Neuronal stem cell (in vitro differentiated cells): ENCODE measurements at regions not wholly inside any gene's neighbourhood (a gene's known extent, or its start where the extent isn't known, plus 50 kb on each side); places are given as distances from the start of the nearest gene placed in this dataset.

Source experiments
- DNase-seq: peaks from one replicate; pipeline ENCODE4 v3.0.0-alpha.2; 2013; ENCODE audit warnings: low spot score
- H2AFZ ChIP-seq: one replicate; pipeline ENCODE4 v1.6.1; 2013; ENCODE audit warnings: mild to moderate bottlenecking, low read length, inconsistent platforms
- H2AK5ac ChIP-seq: 2 replicates; pipeline ENCODE4 v1.6.1; 2013; ENCODE audit warnings: low read depth, mild to moderate bottlenecking, inconsistent platforms, low read length, moderate library complexity, mixed read lengths
- H2BK120ac ChIP-seq: 2 replicates; pipeline ENCODE4 v1.6.1; 2013; ENCODE audit warnings: low read depth, mild to moderate bottlenecking, inconsistent platforms, low read length, moderate library complexity, mixed read lengths
- H2BK12ac ChIP-seq: one replicate; pipeline ENCODE4 v1.6.1; 2013; ENCODE audit warnings: low read length, inconsistent platforms
- H2BK15ac ChIP-seq: 2 replicates; pipeline ENCODE4 v1.6.1; 2013; ENCODE audit warnings: mild to moderate bottlenecking, low read length, inconsistent platforms, mixed read lengths
- H2BK5ac ChIP-seq: one replicate; pipeline ENCODE4 v1.6.1; 2013; ENCODE audit warnings: inconsistent platforms, mild to moderate bottlenecking, low read length, moderate library complexity
- H3K14ac ChIP-seq: one replicate; pipeline ENCODE4 v1.6.1; 2013; ENCODE audit warnings: low read length, inconsistent platforms
- H3K18ac ChIP-seq: 2 replicates; pipeline ENCODE4 v1.6.1; 2013; ENCODE audit warnings: low read length, inconsistent platforms
- H3K23ac ChIP-seq: 2 replicates; pipeline ENCODE4 v1.6.1; 2013; ENCODE audit warnings: low read depth, mild to moderate bottlenecking, mixed read lengths, low read length, inconsistent platforms; ENCODE audit not compliant: poor library complexity
- H3K27ac ChIP-seq: replicated peaks from 3 replicates; pipeline ENCODE4 v1.5.1; 2013; ENCODE audit warnings: low read length, inconsistent platforms
- H3K27me3 ChIP-seq, 3 experiments: 2 replicates each; pipeline ENCODE4 v1.6.1; 2013; ENCODE audit warnings: low read length in 3 of 3, mild to moderate bottlenecking in 2 of 3, inconsistent platforms in 1 of 3, low read depth in 1 of 3, mixed read lengths in 1 of 3, moderate library complexity in 1 of 3; ENCODE audit not compliant: control insufficient read depth in 3 of 3, insufficient read depth in 3 of 3
- H3K36me3 ChIP-seq, 2 donors: replicated peaks in 1 of 2; 2 replicates each; pipeline ENCODE4 v1.6.1; 2013; ENCODE audit warnings: low read length in 2 of 2; ENCODE audit not compliant: control insufficient read depth in 2 of 2, insufficient read depth in 2 of 2
- H3K4ac ChIP-seq: 2 replicates; pipeline ENCODE4 v1.6.1; 2013; ENCODE audit warnings: inconsistent platforms, mild to moderate bottlenecking, low read length, moderate library complexity
- H3K4me1 ChIP-seq, 2 donors: 1 replicate in 1 of 2; 2 replicates in 1 of 2; pipeline ENCODE4 v1.6.1; 2013; ENCODE audit warnings: low read length in 2 of 2, low read depth in 1 of 2; ENCODE audit not compliant: control insufficient read depth in 2 of 2, insufficient read depth in 1 of 2
- H3K4me2 ChIP-seq: one replicate; pipeline ENCODE4 v1.6.1; 2013; ENCODE audit warnings: mild to moderate bottlenecking, low read length, inconsistent platforms; ENCODE audit not compliant: insufficient read depth, poor library complexity, severe bottlenecking
- H3K4me3 ChIP-seq, 2 donors: 2 replicates each; pipeline ENCODE4 v1.5.1; 2013; ENCODE audit warnings: low read length in 2 of 2, mild to moderate bottlenecking in 2 of 2, inconsistent platforms in 1 of 2, moderate library complexity in 1 of 2
- H3K79me1 ChIP-seq: one replicate; pipeline ENCODE4 v1.6.1; 2013; ENCODE audit warnings: low read depth, mild to moderate bottlenecking, inconsistent platforms, low read length, moderate library complexity
- H3K9ac ChIP-seq: one replicate; pipeline ENCODE4 v1.6.1; 2013; ENCODE audit warnings: mild to moderate bottlenecking, low read depth, low read length, inconsistent platforms; ENCODE audit not compliant: poor library complexity
- H3K9me3 ChIP-seq, 2 donors: replicated peaks in 1 of 2; 2 replicates each; pipeline versions ENCODE3 to v1.6.1; 2013; ENCODE audit warnings: low read length in 2 of 2, mild to moderate bottlenecking in 2 of 2, inconsistent platforms in 1 of 2, low read depth in 1 of 2, mixed read lengths in 1 of 2, moderate library complexity in 1 of 2; ENCODE audit not compliant: control insufficient read depth in 2 of 2, insufficient read depth in 1 of 2
- H4K8ac ChIP-seq: one replicate; pipeline ENCODE4 v1.6.1; 2013; ENCODE audit warnings: low read depth, mild to moderate bottlenecking, inconsistent platforms, low read length, moderate library complexity
- H4K91ac ChIP-seq: one replicate; pipeline ENCODE4 v1.6.1; 2013; ENCODE audit warnings: low read length, low read depth, mild to moderate bottlenecking, inconsistent platforms; ENCODE audit not compliant: poor library complexity
- WGBS, 2 donors: extraction: QIAGEN DNeasy Blood & Tissue Kit; methylation state at CpG; one replicate each; pipeline ENCODE4 v1.1.7; 2013; ENCODE audit warnings: missing lambda C conversion rate in 2 of 2, mixed read lengths in 1 of 2; ENCODE audit not compliant: insufficient read length in 2 of 2, insufficient replicate concordance in 1 of 2; ENCODE audit errors: extremely low coverage in 2 of 2; 5-methylcytosine and 5-hydroxymethylcytosine counted together

DNA sequence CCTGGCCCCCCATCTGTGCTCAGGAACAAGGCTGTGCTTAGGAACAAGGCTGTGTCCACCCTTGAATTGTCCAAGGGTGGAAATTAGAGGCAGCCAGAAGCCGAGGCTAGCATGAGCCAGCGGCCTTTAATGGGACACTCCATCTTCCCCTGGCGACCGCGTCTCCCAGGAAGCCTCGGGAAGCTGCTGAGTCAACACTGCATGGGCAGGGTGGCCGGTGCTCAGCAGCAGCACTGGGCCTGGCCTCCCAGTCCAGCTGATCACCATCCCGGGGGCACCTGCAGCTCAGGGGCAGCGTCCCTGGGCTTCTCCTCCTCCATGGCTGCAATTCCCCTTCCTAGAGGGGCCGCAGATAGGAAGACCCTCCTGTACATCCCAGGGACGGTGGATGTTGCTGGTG is 180.8 kb downstream of the ENGASE start:
- H2BK5ac ChIP-seq, result peak overlapping the region; percentile 78
- peak overlapping the region; percentile 44 for H3K14ac ChIP-seq
- WGBS, 2 donors, result no CpG with 5 or more reads among the region's 11 CpGs
- H3K9ac ChIP-seq, result no peak overlapping the region
- no peak overlapping the region for H2AFZ ChIP-seq
- no peak overlapping the region for H2BK120ac ChIP-seq
- peak overlapping the region; percentile 49 for H2AK5ac ChIP-seq
- no peak overlapping the region for H4K91ac ChIP-seq
- H2BK15ac ChIP-seq, result no peak overlapping the region
- no peak overlapping the region for H4K8ac ChIP-seq
- peak overlapping the region; percentile 11 for H3K18ac ChIP-seq
- peak overlapping the region; percentile 4 for H2BK12ac ChIP-seq
- peaks cover 0 to 71% (median 0%) of the 10 kb centered on the region in 3 experiments for H3K27me3 ChIP-seq
- no peak overlapping the region for H3K27ac ChIP-seq
- H3K4me1 ChIP-seq, result no peaks in the 10 kb centered on the region
- no peak overlapping the region for H3K4me2 ChIP-seq
- H3K4me3 ChIP-seq, result no peak overlapping the region
- no peaks in the 10 kb centered on the region for H3K79me1 ChIP-seq
- H3K9me3 ChIP-seq, result no peaks in the 10 kb centered on the region
- H3K4ac ChIP-seq, result no peak overlapping the region
- no peak for DNase-seq
- H3K36me3 ChIP-seq, result no peaks in the 10 kb centered on the region
- H3K23ac ChIP-seq, result peak overlapping the region; percentile 17

DNA sequence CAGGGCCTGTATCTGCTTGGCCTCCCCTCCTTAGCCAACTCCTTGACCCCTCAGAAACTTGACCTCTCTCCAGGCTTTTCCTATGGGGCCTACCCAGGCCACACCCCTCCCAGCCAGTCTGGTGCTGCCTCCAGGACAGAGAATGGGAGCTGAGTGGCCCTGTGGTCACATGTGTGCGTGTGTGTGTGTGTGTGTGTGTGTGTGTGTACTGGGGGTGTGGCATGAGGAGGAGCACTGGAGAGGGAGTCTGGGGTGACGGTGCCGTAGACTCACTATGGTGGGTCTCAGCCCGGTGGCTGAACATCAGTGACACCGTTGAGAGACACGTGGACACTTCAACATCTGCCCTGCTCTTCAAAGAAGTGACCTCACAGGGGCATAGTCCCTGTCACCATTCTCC is 180.4 kb downstream of the ENGASE start:
- peak overlapping the region; percentile 78 for H2BK5ac ChIP-seq
- no peak overlapping the region for H2BK120ac ChIP-seq
- no peak overlapping the region for H2BK12ac ChIP-seq
- H3K4ac ChIP-seq, result no peak overlapping the region
- no peak overlapping the region for H2BK15ac ChIP-seq
- no peaks in the 10 kb centered on the region for H3K36me3 ChIP-seq
- H4K91ac ChIP-seq, result no peak overlapping the region
- H3K4me1 ChIP-seq, result no peaks in the 10 kb centered on the region
- H3K4me2 ChIP-seq, result no peak overlapping the region
- no peaks in the 10 kb centered on the region for H3K9me3 ChIP-seq
- no peak overlapping the region for H3K4me3 ChIP-seq
- no peak overlapping the region for H3K9ac ChIP-seq
- H3K23ac ChIP-seq, result peak overlapping the region; percentile 17
- H3K14ac ChIP-seq, result peak overlapping the region; percentile 44
- H3K18ac ChIP-seq, result peak overlapping the region; percentile 60
- peaks cover 0 to 71% (median 0%) of the 10 kb centered on the region in 3 experiments for H3K27me3 ChIP-seq
- no peak for DNase-seq
- H4K8ac ChIP-seq, result no peak overlapping the region
- WGBS, 2 donors, result no CpG with 5 or more reads among the region's 6 CpGs
- H2AFZ ChIP-seq, result no peak overlapping the region
- H2AK5ac ChIP-seq, result peak overlapping the region; percentile 58
- no peaks in the 10 kb centered on the region for H3K79me1 ChIP-seq
- no peak overlapping the region for H3K27ac ChIP-seq

DNA sequence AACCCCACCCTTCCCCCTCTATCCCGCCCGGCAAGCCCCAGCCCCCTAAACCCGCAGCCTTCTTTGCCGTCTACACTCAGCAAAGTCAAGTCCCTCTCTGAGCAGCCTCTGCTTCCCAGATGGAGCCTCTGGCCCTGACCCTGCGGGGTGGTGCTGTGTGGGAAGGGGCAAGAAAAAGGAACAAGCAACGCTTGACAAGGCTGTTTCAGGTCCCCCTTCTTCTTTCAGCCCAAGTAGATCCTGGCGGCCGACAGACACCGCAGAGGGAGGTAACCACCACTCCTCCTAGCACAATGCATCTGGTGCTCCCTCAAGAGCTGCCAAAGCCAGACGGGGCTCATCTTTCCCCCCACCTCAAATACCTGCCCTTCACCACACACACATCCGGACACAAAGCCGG is 178.3 kb downstream of the ENGASE start:
- Histone ChIP-seq H3K9me3 (no peaks in the 10 kb centered on the region), H2BK12ac (no peak overlapping the region), H3K27ac (no peak overlapping the region), H3K9ac (no peak overlapping the region), H2BK120ac (no peak overlapping the region), H2BK15ac (no peak overlapping the region), H3K36me3 (no peaks in the 10 kb centered on the region), H2AK5ac (no peak overlapping the region), H3K18ac (no peak overlapping the region), H3K4me2 (no peak overlapping the region), H2AFZ (no peak overlapping the region), H2BK5ac (no peak overlapping the region), H4K8ac (no peak overlapping the region), H3K4me3 (no peak overlapping the region), H3K4me1 (no peaks in the 10 kb centered on the region), H3K79me1 (no peaks in the 10 kb centered on the region), H3K4ac (no peak overlapping the region), H3K14ac (no peak overlapping the region), H4K91ac (no peak overlapping the region), H3K27me3 (peaks cover 0 to 66% (median 0%) of the 10 kb centered on the region in 3 experiments), H3K23ac (no peak overlapping the region)
- no peak for DNase-seq
- no CpG with 5 or more reads among the region's 12 CpGs for WGBS, 2 donors

DNA sequence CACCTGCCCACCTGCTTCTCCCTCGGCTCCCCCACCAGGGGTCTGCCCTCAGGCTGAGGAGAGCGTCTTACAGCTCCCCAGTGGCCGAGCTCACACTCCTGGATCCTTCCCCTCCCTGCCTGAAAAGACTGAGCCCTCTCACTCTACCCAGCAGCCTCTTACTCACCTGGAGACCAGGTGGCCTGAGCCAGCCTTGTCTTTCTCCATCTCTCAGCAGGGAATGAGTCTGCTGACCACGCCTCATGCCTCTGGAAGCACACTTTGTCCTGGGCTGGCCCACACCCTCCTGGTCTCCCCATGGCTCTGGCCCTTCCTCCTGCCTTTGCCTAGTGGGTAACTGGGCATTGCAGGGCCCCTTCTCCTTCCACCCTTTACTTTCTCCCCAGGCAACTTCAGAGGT is 177.2 kb downstream of the ENGASE start:
- Histone ChIP-seq H3K27ac (no peak overlapping the region), H3K27me3 (peaks cover 0 to 59% (median 0%) of the 10 kb centered on the region in 3 experiments), H3K14ac (no peak overlapping the region), H2BK12ac (peak overlapping the region; percentile 60), H2BK15ac (no peak overlapping the region), H3K4me2 (no peak overlapping the region), H3K4me1 (no peaks in the 10 kb centered on the region), H2AFZ (no peak overlapping the region), H3K36me3 (no peaks in the 10 kb centered on the region), H2AK5ac (peak overlapping the region; percentile 25), H3K4ac (no peak overlapping the region), H3K18ac (no peak overlapping the region), H3K9me3 (no peaks in the 10 kb centered on the region), H3K23ac (no peak overlapping the region), H2BK120ac (no peak overlapping the region), H3K9ac (no peak overlapping the region), H4K8ac (no peak overlapping the region), H4K91ac (no peak overlapping the region), H3K4me3 (no peak overlapping the region), H2BK5ac (no peak overlapping the region), H3K79me1 (no peaks in the 10 kb centered on the region)
- DNase-seq, result no peak
- WGBS, 2 donors, result no CpG with 5 or more reads among the region's 4 CpGs
